KMS-11 (cell line): ENCODE measurements at regions not wholly inside any gene's neighbourhood (a gene's known extent, or its start where the extent isn't known, plus 50 kb on each side); places are given as distances from the start of the nearest gene placed in this dataset.

Experiments
- H2AFZ ChIP-seq: fragments of 200-600 bp; sonication (generic); 2 replicates; pipeline ENCODE4 v1.6.1; 2016; ENCODE audit warnings: antibody characterized with exemption, mixed run types, low read depth
- H3K27ac ChIP-seq: fragments of 200-600 bp; sonication (generic); 2 replicates; pipeline ENCODE4 v1.6.1; 2016; ENCODE audit warnings: mild to moderate bottlenecking, mixed run types
- H3K27me3 ChIP-seq: fragments of 200-600 bp; sonication (generic); 2 replicates; pipeline ENCODE4 v1.6.1; 2017; ENCODE audit warnings: mild to moderate bottlenecking, low read depth, mixed run types, moderate library complexity; ENCODE audit not compliant: insufficient read depth
- H3K36me3 ChIP-seq: fragments of 200-600 bp; sonication (generic); 2 replicates; pipeline ENCODE4 v1.6.1; 2017; ENCODE audit warnings: mild to moderate bottlenecking, mixed run types; ENCODE audit not compliant: insufficient read depth
- H3K4me1 ChIP-seq: fragments of 200-600 bp; sonication (generic); 2 replicates; pipeline ENCODE4 v1.6.1; 2016; ENCODE audit warnings: mild to moderate bottlenecking, low read depth, mixed run types; ENCODE audit not compliant: poor library complexity, severe bottlenecking
- H3K4me2 ChIP-seq: fragments of 200-600 bp; sonication (generic); 2 replicates; pipeline ENCODE4 v1.7.0; 2016; ENCODE audit warnings: mild to moderate bottlenecking, mixed run types
- H3K4me3 ChIP-seq: fragments of 200-600 bp; sonication (generic); IDR thresholded peaks from 2 replicates; pipeline ENCODE4 v1.6.1; 2017; ENCODE audit warnings: low read depth, low read length, mixed read lengths; ENCODE audit not compliant: insufficient read depth
- H3K79me2 ChIP-seq: fragments of 200-600 bp; sonication (generic); 2 replicates; pipeline ENCODE4 v1.6.1; 2016; ENCODE audit warnings: low read depth, mixed run types; ENCODE audit not compliant: insufficient read depth
- H3K9ac ChIP-seq: fragments of 200-600 bp; sonication (generic); 2 replicates; pipeline ENCODE4 v1.6.1; 2016; ENCODE audit warnings: mild to moderate bottlenecking, mixed run types
- H4K20me1 ChIP-seq: fragments of 200-600 bp; sonication (generic); 2 replicates; pipeline ENCODE4 v1.6.1; 2016; ENCODE audit warnings: mild to moderate bottlenecking, mixed run types; ENCODE audit not compliant: insufficient read depth
- CTCF ChIP-seq: fragments of 200-600 bp; sonication (generic); conservative IDR thresholded peaks from 2 replicates; pipeline ENCODE4 v1.6.1; 2017; ENCODE audit warnings: low read depth, mild to moderate bottlenecking, antibody characterized with exemption, low read length, moderate library complexity, mixed read lengths

GRCh38 chr6:16832043-16832567 lies 70.8 kb upstream of the ATXN1 start:
- Histone ChIP-seq H3K4me1 (peaks cover 26% of the 10 kb centered on the region), H2AFZ (no peak overlapping the region), H4K20me1 (no peaks in the 10 kb centered on the region), H3K36me3 (no peaks in the 10 kb centered on the region), H3K4me2 (no peak overlapping the region), H3K79me2 (no peaks in the 10 kb centered on the region), H3K9ac (no peak overlapping the region), H3K4me3 (no peak overlapping the region), H3K27ac (no peak overlapping the region), H3K27me3 (no peaks in the 10 kb centered on the region)
- no peak for TF ChIP-seq CTCF

DNA sequence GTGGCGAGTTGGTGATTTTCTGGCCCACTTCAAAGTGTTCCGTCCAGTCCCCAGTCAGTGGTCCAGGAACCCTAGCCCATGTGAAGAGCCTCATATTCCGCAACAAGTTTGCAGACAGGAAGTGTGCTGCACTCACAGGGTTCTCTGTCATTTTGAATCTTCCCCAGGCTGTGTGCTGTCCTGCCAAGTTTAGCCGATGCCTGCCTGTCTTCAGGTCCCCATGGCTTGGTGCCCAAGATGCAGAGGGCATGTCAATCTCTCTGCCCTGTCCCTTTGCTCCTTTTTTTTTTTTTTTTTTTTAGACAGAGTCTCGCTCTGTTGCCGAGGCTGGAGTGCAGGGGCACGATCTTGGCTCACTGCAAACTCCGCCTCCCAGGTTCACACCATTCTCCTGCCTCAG lies 69.9 kb upstream of the ATXN1 start:
- H3K79me2 ChIP-seq, result no peaks in the 10 kb centered on the region
- no peaks in the 10 kb centered on the region for H3K27me3 ChIP-seq
- no peak overlapping the region for H3K4me3 ChIP-seq
- TF ChIP-seq CTCF, result no peak
- no peak overlapping the region for H2AFZ ChIP-seq
- no peak overlapping the region for H3K4me2 ChIP-seq
- no peak overlapping the region for H3K27ac ChIP-seq
- no peaks in the 10 kb centered on the region for H4K20me1 ChIP-seq
- H3K9ac ChIP-seq, result no peak overlapping the region
- H3K36me3 ChIP-seq, result no peaks in the 10 kb centered on the region
- H3K4me1 ChIP-seq, result peaks cover 18% of the 10 kb centered on the region

GRCh38 chr6:16828058-16828457 lies 66.8 kb upstream of the ATXN1 start:
- peaks cover 9% of the 10 kb centered on the region for H3K4me1 ChIP-seq
- no peaks in the 10 kb centered on the region for H3K36me3 ChIP-seq
- no peak overlapping the region for H3K9ac ChIP-seq
- no peak overlapping the region for H3K4me3 ChIP-seq
- no peaks in the 10 kb centered on the region for H3K27me3 ChIP-seq
- H2AFZ ChIP-seq, result no peak overlapping the region
- no peak overlapping the region for H3K4me2 ChIP-seq
- H4K20me1 ChIP-seq, result no peaks in the 10 kb centered on the region
- no peak overlapping the region for H3K27ac ChIP-seq
- H3K79me2 ChIP-seq, result no peaks in the 10 kb centered on the region
- no peak for TF ChIP-seq CTCF

DNA sequence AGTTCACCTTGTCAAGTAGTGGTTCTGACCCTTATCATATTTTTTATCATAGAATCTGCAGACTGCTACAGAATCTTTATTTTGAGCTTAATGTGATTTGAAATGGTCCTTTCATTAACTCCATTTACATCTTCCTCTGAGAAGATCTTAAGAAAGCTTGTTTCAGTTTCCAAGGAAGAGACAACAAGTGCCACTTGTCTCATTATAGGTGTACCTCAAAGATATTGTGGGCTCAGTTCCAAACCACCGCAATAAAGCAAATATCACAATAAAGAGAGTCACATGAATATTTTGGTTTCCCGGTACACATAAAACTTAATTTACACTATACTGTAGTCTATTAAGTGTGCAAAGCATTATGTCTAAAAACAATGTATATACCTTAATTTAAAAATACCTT lies 66.4 kb upstream of the ATXN1 start:
- no peak overlapping the region for H3K4me2 ChIP-seq
- no peaks in the 10 kb centered on the region for H3K27me3 ChIP-seq
- H3K79me2 ChIP-seq, result no peaks in the 10 kb centered on the region
- no peak for TF ChIP-seq CTCF
- no peak overlapping the region for H3K9ac ChIP-seq
- H3K4me3 ChIP-seq, result no peak overlapping the region
- H4K20me1 ChIP-seq, result no peaks in the 10 kb centered on the region
- H3K36me3 ChIP-seq, result no peaks in the 10 kb centered on the region
- no peak overlapping the region for H3K27ac ChIP-seq
- peaks cover 9% of the 10 kb centered on the region for H3K4me1 ChIP-seq
- no peak overlapping the region for H2AFZ ChIP-seq
